Fibroblast of lung (primary cell): ENCODE measurements at regions not wholly inside any gene's neighbourhood (a gene's known extent, or its start where the extent isn't known, plus 50 kb on each side); places are given as distances from the start of the nearest gene placed in this dataset.

Source experiments
- CTCF ChIP-seq, 2 donors: IDR thresholded peaks in 1 of 2; conservative IDR thresholded peaks in 1 of 2; 1 replicate in 1 of 2; 2 replicates in 1 of 2; pipeline ENCODE4 v1.5.1; 2011 to 2012; ENCODE audit warnings: low read length in 2 of 2, control low read depth in 1 of 2, inconsistent platforms in 1 of 2, low read depth in 1 of 2, mild to moderate bottlenecking in 1 of 2
- EZH2 ChIP-seq: IDR thresholded peaks from 2 replicates; pipeline ENCODE4 v1.5.1; 2012; ENCODE audit warnings: low read length, control low read depth, mild to moderate bottlenecking; ENCODE audit errors: missing control alignments

- no peak for TF ChIP-seq CTCF (conservative IDR thresholded peaks at IDR 0.05 in 1 of 2, IDR thresholded peaks at IDR 0.05 in 1 of 2; ENCODE audit: low read depth in 1 of 2, low read length in 2 of 2)
- no peak for TF ChIP-seq EZH2
These were observed 673.9 kb upstream of the RGMB start for GRCh38 chr5:98099448-98100105.
